ENCODE measurements at regions not wholly inside any gene's neighbourhood (a gene's known extent, or its start where the extent isn't known, plus 50 kb on each side); places are given as distances from the start of the nearest gene placed in this dataset.

DNA sequence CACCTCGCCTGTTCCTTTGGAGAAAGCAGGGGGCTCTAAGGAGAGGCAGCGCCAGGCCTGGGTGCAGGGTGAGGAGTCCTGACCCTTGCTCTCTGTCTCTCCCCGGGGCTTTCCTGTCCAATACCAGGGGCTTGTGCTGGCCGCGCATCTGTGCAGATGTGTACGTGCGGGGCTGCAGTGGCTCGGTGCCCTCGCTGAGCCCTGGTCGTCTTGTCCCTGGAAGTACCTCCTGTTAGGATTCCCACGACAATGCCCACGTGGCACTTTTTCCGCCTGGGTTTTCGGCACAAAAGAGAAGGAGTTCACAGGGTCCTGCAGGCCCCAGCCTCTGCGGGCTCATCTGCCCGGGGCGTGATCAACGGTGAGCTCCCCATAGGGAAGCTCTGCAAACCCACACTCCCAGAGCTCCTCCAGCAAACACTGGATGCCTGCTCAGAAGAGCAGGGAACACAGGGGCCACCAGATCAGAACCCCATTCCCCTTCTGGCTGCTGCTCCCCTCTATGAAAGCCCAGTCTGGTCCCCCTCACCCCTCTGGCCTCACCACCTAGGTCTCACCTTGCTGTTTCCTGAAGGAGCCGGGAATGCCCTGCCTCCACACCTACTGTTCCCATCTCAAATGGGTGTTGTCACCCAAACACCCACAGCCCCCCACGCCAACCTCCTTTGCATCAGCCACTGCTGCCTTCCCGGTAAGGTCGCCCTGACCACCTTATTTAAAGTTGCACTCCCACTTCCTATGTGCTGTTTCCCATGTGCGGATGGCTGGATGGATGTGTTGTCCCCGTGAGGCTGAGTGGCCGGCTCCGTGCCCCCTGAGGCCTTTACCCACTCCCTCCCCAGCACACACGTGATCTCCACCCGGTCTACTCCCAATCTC, 62.6 kb upstream of the PRR20G start:
- DNase-seq (ENCODE audit: low spot score) = no peak

DNA sequence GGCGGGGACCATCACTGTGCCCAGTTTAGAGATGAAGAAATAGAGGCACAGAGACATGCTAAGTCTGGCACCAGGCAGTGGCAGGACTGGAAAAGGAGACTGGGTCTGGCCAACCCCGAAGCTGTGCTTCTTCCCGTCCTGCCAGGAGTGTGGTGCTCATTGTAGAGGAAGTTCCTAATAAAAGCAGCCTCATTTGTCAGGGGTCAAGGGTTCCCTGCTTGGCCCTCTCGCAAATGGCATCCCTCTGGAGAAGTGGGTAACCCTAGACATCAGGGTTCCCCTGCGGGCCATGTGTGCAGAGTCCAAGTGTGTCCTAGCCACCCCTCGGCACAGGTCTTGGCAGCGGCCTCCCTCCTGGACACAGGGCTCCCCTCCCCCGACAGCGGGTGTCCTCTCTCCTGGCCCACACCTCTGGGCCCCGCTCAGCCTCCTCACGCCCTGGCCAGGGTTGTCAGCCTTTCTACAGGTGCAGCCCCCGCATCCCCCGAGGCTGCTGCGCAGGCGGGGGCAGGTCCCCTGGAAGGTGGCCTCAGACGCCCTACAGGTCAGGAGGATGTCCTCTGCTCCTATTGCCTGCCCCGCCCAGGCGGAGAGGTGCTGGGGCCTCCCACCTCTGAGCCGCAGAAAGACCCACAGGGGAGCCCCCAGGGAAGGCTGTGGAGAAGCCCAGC, 61.8 kb upstream of the PRR20G start:
- DNase-seq (ENCODE audit: low spot score) = no peak

GRCh38 chr3:127342735-127343134, 54.9 kb upstream of the PRR20G start:
- DNase-seq (ENCODE audit: low spot score) = no peak

- DNase-seq (ENCODE audit: low spot score) = no peak
These were observed 52.3 kb upstream of the PRR20G start for GRCh38 chr3:127339928-127340861.

DNA sequence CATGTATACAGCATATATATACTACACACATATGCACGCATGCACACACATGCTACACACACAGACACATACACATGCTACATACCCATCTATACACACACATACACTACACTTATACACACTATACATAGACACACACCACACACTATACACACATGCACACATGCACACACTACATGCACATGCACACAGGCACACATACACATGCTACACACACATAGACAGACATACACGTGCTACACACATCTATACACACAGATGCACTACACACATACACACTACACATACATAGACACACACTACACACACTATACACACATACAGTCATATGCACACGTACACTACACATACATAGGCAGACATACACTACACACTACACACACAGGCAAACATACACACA, 51.2 kb upstream of the PRR20G start:
- DNase-seq (ENCODE audit: low spot score) = no peak

DNA sequence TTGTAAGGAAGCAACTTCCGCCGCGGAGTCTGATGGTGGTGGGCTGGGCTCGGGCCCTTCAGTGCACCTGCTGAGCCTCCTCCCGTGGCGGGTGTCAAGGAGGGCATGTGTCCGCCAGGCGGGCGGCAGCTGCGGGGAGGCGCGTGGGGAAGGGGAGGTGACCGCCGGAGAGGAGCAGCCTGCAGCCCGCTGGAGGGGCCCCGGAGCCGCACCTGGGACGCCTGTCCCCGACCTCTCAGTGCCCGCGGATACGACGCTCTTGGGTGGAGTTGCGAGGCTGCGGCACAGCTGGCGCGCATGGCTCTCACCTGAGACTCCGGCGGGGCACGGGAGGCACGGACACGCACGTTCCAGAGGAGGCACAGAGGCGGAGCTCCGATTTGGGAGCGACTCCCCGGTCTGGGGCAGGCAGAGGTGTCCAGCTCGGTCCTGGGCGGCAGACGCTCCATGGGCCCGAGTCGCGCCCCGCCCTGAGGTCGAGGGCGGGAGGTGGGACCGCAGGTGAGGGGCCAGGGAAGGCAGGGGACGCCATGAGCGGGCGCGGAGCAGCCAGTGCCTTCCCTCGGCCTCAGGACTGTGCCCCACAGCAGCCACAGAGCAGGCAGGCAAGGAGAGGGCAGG, 50.2 kb upstream of the PRR20G start:
- no peak for DNase-seq (ENCODE audit: low spot score)

Measured in SK-N-DZ (cell line).